NOMO-1 treated with DMSO at 0.1 percent for 48 hours (cell line): ENCODE measurements at regions not wholly inside any gene's neighbourhood (a gene's known extent, or its start where the extent isn't known, plus 50 kb on each side); places are given as distances from the start of the nearest gene placed in this dataset.

Experiments
- DNase-seq: peaks from one replicate; lab custom pipeline; 2025; ENCODE audit not compliant: unreplicated experiment; lab: John Stamatoyannopoulos, UW

GRCh38 chr14:97820781-97821180 is 1023.6 kb downstream of the VRK1 start:
- no peak for DNase-seq

GRCh38 chr14:97824218-97824617 is 1027.0 kb downstream of the VRK1 start:
- no peak for DNase-seq

- no peak for DNase-seq
Observed at GRCh38 chr14:97827746-97828145, 1030.6 kb downstream of the VRK1 start.

- no peak for DNase-seq
Observed at GRCh38 chr14:97832776-97833175, 1035.6 kb downstream of the VRK1 start.

GRCh38 chr14:97838986-97839385 is 1041.8 kb downstream of the VRK1 start:
- DNase-seq: no peak

- no peak for DNase-seq
Observed at GRCh38 chr14:97840159-97840558, 1043.0 kb downstream of the VRK1 start.

- DNase-seq: no peak
Observed at GRCh38 chr14:97841762-97842161, 1044.6 kb downstream of the VRK1 start.

GRCh38 chr14:97843066-97843465 is 1045.9 kb downstream of the VRK1 start:
- DNase-seq: no peak

- no peak for DNase-seq
Observed at GRCh38 chr14:97844042-97844441, 1046.9 kb downstream of the VRK1 start.

GRCh38 chr14:97846156-97846555 is 1049.0 kb downstream of the VRK1 start:
- no peak for DNase-seq

GRCh38 chr14:97848317-97848980 is 1051.3 kb downstream of the VRK1 start:
- no peak for DNase-seq

- DNase-seq: no peak
Observed at GRCh38 chr14:97850466-97850865, 1053.3 kb downstream of the VRK1 start.

- no peak for DNase-seq
Observed at GRCh38 chr14:97850886-97851285, 1053.7 kb downstream of the VRK1 start.

- DNase-seq: no peak
Observed at GRCh38 chr14:97851428-97851995, 1054.3 kb downstream of the VRK1 start.

GRCh38 chr14:97854918-97855317 is 1057.7 kb downstream of the VRK1 start:
- no peak for DNase-seq

GRCh38 chr14:97866195-97866594 is 1069.0 kb downstream of the VRK1 start:
- DNase-seq: no peak

- no peak for DNase-seq
Observed at GRCh38 chr14:97866664-97867063, 1069.5 kb downstream of the VRK1 start.

- no peak for DNase-seq
Observed at GRCh38 chr14:97873291-97873690, 1076.1 kb downstream of the VRK1 start.

GRCh38 chr14:97874394-97874793 is 1077.2 kb downstream of the VRK1 start:
- no peak for DNase-seq

- no peak for DNase-seq
Observed at GRCh38 chr14:97878206-97878605, 1081.0 kb downstream of the VRK1 start.

GRCh38 chr14:97878727-97879126 is 1081.5 kb downstream of the VRK1 start:
- DNase-seq: no peak

- DNase-seq: no peak
Observed at GRCh38 chr14:97887690-97888089, 1090.5 kb downstream of the VRK1 start.

- DNase-seq: no peak
Observed at GRCh38 chr14:97888331-97888730, 1091.1 kb downstream of the VRK1 start.
